Glutamatergic neuron (in vitro differentiated cells): ENCODE measurements at regions not wholly inside any gene's neighbourhood (a gene's known extent, or its start where the extent isn't known, plus 50 kb on each side); places are given as distances from the start of the nearest gene placed in this dataset.
"Not testable (repeated sequence)": the region's sequence is repeated elsewhere in the genome, so short reads cannot be mapped to it uniquely, and the experiment has no call there.

Experiments used
- DNase-seq: peaks from one replicate; pipeline ENCODE4 v3.0.0; 2022
- H3K27ac Mint-ChIP-seq: one replicate; pipeline ENCODE4 v1.8.0; 2020; ENCODE audit warnings: mild to moderate bottlenecking, mixed read lengths, inconsistent platforms; ENCODE audit not compliant: unreplicated experiment
- H3K27me3 Mint-ChIP-seq: one replicate; pipeline ENCODE4 v1.8.0; 2020; ENCODE audit warnings: mild to moderate bottlenecking, moderate library complexity, mixed read lengths, inconsistent platforms; ENCODE audit not compliant: unreplicated experiment
- H3K36me3 Mint-ChIP-seq: one replicate; pipeline ENCODE4 v1.8.0; 2020; ENCODE audit warnings: mild to moderate bottlenecking, mixed read lengths, inconsistent platforms; ENCODE audit not compliant: unreplicated experiment
- H3K4me1 Mint-ChIP-seq: one replicate; pipeline ENCODE4 v1.8.0; 2020; ENCODE audit warnings: mild to moderate bottlenecking, low read depth, mixed read lengths, inconsistent platforms; ENCODE audit not compliant: unreplicated experiment
- H3K4me3 Mint-ChIP-seq: one replicate; pipeline ENCODE4 v1.8.0; 2020; ENCODE audit warnings: mild to moderate bottlenecking, mixed read lengths, inconsistent platforms; ENCODE audit not compliant: unreplicated experiment
- H3K9me3 Mint-ChIP-seq: one replicate; pipeline ENCODE4 v1.8.0; 2020; ENCODE audit warnings: mild to moderate bottlenecking, moderate library complexity, mixed read lengths, inconsistent platforms; ENCODE audit not compliant: unreplicated experiment
- TF ChIP-seq, protein P1 (sequence below): fragments of 200-600 bp; sonication (generic); IDR thresholded peaks from one replicate; pipeline ENCODE4 v1.5.0; 2021; ENCODE audit not compliant: partially characterized antibody, unreplicated experiment

DNA sequence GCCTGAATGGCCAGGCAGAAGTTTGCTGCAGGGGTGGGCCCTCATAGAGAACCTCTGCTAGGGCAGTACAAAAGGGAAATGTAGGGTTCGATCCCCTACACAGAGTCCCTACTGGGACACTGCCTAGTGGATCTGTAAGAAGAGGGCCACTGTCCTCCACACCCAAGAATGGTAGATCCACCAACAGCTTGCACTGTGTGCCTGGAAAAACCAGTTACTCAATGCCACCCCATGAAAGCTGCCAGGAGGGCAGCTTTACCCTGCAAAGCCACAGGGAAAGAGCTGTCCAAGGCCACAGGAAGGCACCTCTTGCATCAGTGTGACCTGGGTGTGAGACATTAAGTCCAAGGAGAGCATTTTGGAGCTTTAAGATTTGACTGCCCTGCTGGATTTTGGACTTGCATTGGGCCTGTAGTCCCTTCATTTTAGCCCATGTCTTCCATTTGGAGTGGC is 781.6 kb downstream of the TRAM1L1 start:
- Mint-ChIP-seq H3K9me3 (no peaks in the 10 kb centered on the region), H3K27ac (no peak overlapping the region), H3K4me1 (no peaks in the 10 kb centered on the region), H3K4me3 (no peak overlapping the region), H3K36me3 (peaks cover 6% of the 10 kb centered on the region), H3K27me3 (no peaks in the 10 kb centered on the region)
- no peak for DNase-seq
- TF ChIP-seq, protein P1, sequence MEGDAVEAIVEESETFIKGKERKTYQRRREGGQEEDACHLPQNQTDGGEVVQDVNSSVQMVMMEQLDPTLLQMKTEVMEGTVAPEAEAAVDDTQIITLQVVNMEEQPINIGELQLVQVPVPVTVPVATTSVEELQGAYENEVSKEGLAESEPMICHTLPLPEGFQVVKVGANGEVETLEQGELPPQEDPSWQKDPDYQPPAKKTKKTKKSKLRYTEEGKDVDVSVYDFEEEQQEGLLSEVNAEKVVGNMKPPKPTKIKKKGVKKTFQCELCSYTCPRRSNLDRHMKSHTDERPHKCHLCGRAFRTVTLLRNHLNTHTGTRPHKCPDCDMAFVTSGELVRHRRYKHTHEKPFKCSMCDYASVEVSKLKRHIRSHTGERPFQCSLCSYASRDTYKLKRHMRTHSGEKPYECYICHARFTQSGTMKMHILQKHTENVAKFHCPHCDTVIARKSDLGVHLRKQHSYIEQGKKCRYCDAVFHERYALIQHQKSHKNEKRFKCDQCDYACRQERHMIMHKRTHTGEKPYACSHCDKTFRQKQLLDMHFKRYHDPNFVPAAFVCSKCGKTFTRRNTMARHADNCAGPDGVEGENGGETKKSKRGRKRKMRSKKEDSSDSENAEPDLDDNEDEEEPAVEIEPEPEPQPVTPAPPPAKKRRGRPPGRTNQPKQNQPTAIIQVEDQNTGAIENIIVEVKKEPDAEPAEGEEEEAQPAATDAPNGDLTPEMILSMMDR = no peak

DNA sequence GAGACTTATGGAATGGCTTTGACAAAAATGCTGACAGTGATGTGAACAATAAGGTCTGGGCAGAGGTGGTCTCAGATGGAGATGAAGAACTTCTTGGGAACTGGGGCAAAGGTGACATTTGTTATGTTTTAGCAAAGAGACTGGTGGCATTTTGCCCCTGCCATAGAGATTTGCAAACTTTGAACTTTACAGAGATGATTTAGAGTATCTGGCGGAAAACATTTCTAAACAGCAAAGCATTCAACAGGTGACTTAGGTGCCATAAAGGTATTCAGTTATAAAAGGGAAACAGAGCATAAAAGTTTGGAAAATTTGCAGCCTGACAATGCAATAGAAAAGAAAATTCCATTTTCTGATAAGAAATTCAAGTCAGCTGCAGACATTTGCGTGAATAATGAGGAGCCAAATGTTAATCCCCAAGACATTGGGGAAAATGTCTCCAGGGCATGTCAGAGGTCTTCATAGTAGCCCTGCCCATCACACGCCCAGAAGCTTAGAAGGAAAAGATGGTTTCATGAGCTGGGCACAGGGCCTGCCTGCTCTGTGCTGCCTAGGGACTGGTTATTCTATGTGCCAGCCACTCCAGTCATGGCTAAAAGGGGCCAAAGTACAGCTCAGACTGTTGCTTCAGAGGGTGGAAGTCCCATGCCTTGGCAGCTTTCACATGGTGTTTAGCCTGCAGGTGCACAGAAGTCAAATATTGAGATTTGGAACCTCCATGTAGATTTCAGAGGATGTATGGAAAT is 782.2 kb downstream of the TRAM1L1 start:
- H3K9me3 Mint-ChIP-seq = no peaks in the 10 kb centered on the region
- H3K27me3 Mint-ChIP-seq = no peaks in the 10 kb centered on the region
- H3K4me1 Mint-ChIP-seq = no peaks in the 10 kb centered on the region

DNA sequence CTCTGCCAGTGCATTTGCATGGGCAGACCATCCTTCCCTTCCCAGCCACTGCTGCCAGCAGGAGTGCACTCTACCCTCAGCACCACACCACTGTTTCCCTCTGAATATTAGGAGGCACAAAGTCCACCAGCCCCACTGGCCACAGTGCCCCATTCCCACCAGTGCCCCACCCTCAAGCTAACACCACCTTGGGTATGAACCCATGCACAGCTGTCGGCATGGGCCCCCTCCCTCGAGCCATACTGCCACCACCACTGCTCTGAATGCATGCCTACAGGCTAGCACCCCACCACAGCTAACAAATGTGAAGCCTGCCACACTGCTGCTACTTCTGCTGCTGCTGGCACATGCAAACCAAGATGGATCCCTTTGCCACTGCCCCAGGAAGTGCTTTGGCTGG is 810.4 kb downstream of the TRAM1L1 start:
- H3K27me3 Mint-ChIP-seq = no peaks in the 10 kb centered on the region

More for the DNA sequence above, 782.2 kb downstream of the TRAM1L1 start:
- H3K36me3 Mint-ChIP-seq = peaks cover 6% of the 10 kb centered on the region
- TF ChIP-seq, protein P1 = no peak
- no peak for DNase-seq
- H3K27ac Mint-ChIP-seq = no peak overlapping the region
- H3K4me3 Mint-ChIP-seq = no peak overlapping the region

DNA sequence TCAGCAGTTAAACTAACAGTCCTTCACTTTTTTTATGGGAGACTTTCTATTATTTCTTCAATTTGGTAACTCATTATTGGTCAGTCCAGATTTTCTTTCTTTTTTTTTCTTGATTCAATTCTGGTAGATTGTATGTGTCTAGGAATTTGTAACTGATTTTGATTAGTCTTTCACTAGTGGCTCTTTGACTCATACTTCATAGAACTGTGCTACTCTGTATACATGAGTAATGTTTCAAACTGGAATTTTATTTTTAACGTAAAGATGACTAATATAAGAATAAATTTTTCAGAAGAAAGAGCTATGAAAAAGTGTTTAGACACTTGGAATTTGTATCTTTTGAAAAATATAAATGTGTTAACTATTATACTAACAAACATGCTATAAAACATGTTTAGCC is 813.0 kb downstream of the TRAM1L1 start:
- Mint-ChIP-seq H3K9me3 (no peaks in the 10 kb centered on the region), H3K4me3 (no peak overlapping the region), H3K27ac (no peak overlapping the region), H3K36me3 (no peaks in the 10 kb centered on the region), H3K4me1 (no peaks in the 10 kb centered on the region), H3K27me3 (no peaks in the 10 kb centered on the region)
- no peak for DNase-seq
- TF ChIP-seq, protein P1 = no peak

More for the DNA sequence above, 810.4 kb downstream of the TRAM1L1 start:
- DNase-seq = no peak
- TF ChIP-seq, protein P1 = no peak
- Mint-ChIP-seq H3K4me1 (no peaks in the 10 kb centered on the region), H3K27ac (no peak overlapping the region), H3K9me3 (no peaks in the 10 kb centered on the region), H3K36me3 (no peaks in the 10 kb centered on the region), H3K4me3 (no peak overlapping the region)

DNA sequence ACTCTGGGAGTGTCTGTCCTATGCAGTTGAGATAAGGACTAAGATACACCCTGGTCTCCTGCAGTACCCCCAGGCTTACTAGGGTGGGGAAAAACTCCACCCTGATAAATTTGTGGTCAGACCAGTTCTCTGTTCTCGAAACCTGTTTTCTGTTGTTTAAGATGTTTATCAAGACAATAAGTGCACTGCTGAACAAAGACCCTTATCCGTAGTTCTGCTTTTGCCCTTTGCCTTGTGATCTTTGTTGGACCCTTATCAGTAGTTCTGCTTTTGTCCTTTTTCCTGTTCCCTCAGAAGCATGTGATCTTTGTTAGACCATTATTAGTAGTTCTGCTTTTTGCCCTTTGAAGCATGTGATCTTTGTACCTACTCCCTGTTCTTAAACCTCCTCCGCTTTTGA is 824.4 kb downstream of the TRAM1L1 start:
- DNase-seq, H3K36me3 Mint-ChIP-seq, H3K4me3 Mint-ChIP-seq, H3K27ac Mint-ChIP-seq, H3K27me3 Mint-ChIP-seq, H3K4me1 Mint-ChIP-seq, H3K9me3 Mint-ChIP-seq: not testable (repeated sequence)
